Stimulated activated CD4-positive, alpha-beta T cell treated with anti-CD3 and anti-CD28 coated beads, TNF-alpha, amount 100 ng/mL, for 48 hours (primary cell): ENCODE measurements at regions not wholly inside any gene's neighbourhood (a gene's known extent, or its start where the extent isn't known, plus 50 kb on each side); places are given as distances from the start of the nearest gene placed in this dataset.

Experiments
- DNase-seq, 3 donors: peaks; one replicate each; pipeline ENCODE4 v3.0.0-alpha.2; 2020; ENCODE audit warnings: low read depth in 3 of 3

DNA sequence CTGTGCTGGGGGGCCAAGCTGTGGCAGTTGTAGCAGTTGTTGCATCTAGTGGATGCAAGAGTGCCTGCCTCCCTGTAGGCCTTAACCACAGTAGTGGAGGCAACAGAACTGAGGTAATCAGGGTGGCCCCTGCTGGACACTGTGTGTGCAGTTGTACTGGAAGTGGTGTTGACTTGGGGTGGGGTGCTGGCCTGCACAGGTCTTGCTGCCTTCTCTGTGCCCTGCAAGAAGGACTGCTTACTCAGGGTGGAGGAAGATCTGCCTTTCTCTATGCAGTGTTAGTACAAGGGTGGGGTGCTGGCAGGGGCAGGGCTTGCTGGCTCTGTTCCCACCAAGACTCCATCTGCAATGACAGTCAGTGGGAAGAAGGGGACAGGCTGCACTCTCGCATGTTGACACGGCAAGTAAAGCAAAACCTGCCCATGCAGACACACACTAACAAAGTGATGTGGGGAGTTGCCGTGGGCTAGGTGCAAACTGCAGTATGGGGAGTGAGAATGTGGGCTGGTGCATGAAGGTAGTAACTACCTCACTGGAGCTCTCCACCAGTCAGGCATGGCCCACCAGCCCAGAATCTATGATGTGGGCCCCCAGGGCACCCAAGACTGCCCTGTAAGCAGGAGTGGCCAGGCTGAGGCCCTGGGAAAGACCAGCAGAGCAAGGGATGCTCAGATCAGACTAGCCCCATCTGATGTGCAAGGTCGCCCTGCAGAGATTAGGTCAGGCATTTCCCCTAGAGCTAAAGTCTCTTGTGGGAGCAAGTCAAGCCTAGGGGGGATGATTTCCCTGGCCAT is 594.9 kb downstream of the TECRL start:
- DNase-seq: no peak

DNA sequence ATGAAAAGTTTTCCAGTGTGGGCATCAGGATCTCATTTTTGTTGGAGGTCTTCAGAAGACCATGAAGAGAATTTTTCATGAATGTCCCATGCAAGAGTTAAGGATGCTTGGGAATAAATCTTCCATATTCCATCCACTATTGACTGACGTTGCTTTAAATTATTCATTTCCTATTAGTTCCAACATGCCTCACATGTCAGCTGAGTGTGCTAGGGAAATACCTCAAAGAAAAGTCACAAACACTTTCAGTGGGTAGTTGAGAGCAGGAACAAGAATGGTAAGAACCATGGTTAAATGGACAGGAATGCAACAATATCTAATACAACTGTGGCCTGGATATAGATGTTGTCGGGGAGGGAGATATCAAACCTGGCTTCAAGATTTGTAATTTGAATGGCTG is 610.1 kb downstream of the TECRL start:
- no peak for DNase-seq

DNA sequence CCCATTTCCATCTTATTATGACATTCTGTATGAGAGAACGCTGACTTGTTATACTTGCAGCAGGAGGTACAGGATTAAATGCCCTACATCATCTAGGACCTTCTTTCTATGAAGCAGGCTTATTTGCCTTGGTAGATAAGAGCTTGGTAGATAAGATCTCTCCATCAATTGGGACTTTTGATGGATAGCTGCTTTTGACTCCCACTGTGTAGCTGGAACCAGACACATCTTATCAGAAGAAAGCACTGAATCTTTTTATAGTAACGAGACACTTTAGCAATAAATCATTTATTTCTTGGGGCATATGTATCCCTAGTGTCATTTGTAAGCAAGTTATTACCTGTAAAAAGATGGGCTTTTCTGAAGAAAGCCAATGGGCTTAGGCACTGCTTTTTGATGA is 613.9 kb downstream of the TECRL start:
- no peak for DNase-seq

DNA sequence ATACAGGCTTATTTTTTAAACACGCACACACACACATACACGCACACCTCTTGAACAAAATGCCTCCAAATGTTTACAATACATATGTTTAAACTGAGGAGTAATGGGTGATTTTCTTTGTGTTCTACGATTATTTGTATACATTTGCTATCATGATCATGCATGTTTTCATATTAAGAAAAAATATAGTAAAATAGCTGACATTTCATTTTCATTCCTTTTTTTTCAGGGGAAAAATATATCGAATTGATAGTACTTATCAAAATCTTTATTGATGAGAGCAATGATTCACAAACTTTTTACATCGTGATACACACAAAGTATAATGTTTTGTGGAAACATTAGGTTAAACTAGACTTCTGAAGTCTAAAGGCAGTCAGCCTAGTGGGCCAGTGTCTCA is 618.9 kb downstream of the TECRL start:
- no peak for DNase-seq

DNA sequence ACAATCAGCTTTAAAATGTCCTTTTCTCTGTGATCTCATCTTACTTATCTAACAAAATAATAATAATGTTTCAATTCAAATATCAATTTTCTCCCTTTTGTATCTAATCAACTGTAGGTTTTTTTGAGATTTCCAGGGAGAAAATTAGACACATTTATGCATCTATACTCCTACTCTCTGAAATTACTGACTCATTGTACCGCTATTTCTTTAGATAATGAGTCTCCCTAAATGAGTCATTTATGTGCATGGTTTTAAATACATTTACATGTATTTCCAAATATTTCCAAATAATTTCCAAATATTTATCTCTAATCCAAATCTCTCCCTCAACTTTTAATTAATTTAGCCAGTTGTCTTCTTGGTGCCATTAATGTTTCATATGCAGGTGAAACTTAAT is 621.0 kb downstream of the TECRL start:
- no peak for DNase-seq

DNA sequence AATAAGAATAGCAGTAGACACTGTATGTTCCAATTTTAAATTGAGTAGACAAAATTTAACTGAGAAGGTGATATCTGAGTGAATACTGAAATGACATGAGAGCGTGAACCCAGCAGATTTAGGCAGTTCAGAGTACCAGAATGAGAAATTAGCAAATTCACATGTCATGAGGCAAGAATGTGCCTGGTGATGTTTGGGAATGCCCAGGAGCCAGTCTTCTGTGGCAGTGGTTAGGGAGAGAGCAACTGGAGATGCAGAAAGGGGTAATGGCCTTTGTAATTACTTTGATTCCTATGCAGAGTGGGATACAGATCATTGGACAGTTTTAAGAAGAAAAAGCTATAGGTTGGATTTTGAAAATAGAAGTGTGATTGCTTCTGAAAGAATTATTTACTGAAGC is 621.9 kb downstream of the TECRL start:
- DNase-seq: no peak

DNA sequence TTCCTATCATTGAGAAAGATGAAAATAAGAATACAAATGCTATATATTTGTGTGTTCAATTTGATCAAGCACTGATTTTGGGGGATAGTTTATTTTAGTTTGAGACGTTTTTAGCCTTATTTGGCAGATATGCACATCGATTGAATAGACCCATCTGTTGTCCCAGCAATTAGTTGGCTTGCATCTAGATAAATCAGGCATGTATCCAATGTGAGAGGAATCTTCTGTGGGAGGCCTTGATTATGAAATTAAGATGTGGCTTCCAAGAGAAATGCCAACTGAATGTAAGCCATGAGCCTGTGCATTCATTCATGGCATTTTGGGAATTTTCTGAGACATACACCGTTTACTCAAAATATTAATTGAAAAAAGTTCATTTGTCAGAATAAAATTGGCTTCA is 623.1 kb downstream of the TECRL start:
- no peak for DNase-seq

DNA sequence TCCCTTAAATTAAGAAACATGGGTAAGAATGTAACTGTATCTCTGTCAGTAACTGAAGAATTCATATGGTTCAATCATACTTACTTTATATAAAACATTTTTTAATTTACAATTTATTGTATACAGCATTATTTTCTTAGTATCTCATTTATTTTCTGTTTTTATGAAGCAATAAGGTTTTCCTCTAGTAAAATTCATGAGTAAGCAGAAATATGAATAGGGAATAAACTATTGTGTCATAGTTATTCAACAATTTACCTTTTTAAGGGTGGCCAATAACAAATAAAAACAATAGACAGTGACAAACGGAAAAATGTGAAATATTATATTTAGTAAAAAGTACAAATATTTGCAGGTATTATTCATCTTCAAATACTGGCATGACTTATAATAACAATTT is 624.4 kb downstream of the TECRL start:
- DNase-seq: no peak

DNA sequence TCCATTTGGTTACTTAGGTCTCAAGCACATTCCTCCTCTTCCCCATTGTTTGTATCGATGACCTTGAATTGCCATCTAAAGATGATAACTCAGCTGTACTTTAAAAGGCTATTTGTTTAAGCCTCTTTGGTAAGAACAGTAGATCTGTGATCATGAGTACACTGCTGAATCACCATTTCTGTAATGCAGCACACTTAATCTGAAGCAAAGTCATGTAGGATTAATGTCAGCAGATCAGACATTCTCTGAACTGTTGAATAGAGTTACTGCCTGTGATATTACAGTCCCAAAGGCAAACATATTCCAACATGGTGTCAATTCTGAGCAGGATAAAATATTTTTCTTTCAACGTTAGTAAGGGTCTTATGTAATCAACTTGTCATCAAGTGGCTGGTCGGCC is 631.6 kb downstream of the TECRL start:
- DNase-seq: no peak

DNA sequence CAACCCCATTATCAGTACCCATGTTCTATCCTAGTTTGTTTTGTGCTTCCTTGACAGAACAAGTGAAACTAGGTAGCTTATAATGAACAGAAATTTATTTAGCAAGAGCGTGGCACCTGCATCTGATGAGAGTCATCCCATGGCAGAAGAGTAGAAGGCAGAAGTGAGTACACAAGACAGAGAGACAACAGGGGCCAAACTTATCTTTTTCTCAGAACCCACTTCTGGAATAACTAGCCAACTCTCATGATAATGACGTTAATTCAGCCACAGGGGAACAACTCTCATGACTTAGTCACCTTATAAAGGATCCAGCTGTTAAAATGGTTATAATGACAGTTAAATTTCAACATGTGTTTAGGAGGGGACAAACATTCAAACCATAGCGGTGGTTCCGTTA is 644.9 kb downstream of the TECRL start:
- no peak for DNase-seq

DNA sequence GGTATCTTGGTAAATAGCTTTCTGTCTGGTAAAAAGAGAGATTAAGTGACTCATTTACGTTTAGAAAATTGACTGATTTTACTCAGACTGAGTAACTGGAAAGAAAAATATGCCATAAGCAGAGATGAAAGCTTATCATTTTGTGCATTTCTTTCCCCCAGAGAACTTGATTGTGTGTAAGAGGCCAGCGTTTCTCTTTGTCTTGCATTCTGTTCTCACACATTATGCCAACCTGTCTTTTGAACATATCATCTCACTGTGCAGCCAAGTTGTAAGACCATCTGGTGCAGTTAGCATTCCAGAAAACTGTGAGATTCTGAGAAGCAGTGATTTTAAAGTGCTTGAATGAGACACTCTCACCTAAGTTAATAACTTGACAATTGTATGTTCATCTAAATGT is 651.3 kb downstream of the TECRL start:
- no peak for DNase-seq

DNA sequence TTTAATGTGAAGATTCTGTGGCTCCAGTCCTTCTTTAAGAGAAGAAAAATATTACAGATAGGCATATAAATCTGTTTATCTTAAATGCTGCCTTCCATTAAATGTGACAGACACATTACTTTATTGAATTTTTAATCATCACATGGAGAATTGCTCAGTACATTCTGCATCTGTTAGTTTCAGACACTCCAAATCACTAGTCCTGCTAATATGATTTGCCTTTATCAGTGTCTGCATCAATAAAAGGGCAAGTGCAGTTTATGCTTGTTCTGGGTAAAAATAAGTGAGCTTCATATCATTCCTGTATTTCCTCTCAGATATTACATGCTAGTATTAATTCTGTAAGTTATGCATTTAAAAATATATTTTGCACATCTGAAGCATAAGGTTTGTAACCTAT is 666.4 kb downstream of the TECRL start:
- no peak for DNase-seq

DNA sequence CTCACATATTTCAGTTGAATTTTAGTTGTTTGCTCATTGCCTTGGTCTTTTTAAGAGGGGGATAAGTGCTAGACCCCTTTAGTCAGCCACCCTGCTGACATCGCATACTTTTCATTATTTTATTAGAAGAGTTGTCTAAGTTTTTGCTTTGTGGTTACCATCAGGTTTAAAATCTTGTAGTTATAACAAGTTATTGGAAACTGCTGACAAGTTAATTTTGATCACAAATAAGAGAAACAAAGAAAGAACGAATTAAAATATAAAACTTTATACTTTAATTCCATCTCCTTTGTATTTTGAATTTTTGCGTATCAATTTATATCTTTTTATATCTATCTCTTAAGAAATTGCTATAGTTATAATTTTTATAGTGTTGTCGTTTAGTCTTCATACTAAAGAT is 679.7 kb downstream of the TECRL start:
- no peak for DNase-seq

DNA sequence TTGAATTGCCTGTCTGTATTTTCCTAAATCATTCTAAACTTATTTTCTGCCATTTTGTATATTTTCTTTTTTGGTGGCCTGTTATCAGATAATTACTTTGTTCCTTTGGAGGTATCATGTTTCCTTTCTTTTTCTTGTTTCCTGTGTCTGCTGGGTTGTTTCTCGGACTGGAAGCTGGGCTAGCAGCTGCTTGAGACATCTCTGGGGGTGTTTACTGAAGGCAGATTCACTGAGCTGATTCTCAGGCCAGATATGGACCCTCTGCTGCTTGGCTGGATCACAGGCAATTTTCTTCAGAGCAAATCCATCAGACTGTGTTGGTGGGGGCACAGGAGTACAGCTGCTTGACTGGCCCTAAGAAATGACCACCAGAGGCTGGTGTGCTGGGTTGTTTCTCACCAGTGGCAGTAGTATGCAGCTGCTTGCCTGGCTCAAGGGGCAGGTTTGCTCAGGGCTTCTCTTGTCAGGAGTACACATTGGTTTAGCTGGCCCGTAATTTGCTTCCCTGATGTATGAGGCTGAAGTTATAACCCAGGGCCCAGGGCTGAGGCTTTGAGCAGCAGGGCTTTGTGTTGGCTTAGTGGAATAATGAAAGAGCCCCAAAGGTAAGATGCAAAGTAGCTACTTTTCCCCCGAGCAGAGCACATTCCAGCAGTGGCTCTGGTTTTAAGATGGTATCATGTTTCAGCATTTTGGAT is 680.6 kb downstream of the TECRL start:
- no peak for DNase-seq

DNA sequence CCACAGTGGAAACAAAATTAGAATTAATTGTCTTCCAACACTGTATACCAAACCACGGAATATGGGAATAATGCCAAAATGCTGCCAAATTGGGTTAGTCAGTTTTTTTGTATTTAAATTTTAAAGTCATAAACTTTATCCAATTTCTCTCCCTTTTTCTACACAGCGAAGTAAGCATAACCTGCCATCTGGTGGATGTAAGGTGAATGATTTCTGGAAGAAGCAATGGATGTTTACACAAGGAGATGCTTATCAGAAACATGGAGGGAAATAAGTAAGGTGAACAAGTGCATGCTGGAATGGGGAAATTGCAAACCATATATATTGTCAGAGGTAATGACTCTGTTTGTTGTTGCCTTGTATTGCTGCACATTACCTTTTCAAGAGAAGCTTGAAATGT is 691.9 kb downstream of the TECRL start:
- DNase-seq: no peak

DNA sequence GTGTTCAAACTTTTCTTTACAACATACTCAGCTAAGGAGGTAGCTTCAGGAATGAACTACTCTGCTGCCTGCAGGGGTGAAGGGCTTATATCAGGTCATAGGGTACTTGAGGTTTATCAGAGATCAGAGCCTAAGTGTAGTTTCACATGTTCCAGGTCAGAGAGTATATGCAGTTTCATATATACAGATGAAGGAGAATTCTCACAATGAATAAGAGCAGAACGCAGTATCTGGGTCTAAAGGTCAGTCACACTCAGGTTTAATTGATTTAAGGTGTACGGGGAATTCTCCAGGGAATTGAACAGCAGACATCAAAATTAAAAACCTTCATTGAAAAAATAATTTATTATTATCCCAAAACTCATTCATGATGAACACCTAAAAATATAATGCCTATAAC is 700.6 kb downstream of the TECRL start:
- DNase-seq: no peak

DNA sequence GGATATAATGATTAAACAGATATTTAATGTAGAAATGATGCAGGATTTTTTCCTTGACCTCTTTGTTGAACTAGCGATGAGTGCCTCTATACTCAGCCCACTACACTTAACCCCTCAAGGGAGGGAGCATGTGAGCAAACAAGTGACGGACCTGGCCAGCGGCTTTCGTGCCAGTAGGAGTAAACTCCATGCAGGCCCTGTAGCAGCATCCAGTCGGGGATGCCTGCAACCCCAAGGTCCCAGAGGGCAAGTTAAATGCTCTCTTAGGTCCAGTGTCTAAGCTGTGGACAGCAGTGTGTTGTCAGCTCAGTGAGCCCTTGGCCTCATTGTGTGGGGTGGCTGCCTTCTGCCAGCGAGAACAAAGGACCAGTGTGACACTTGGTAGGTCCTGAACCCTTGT is 708.7 kb downstream of the TECRL start:
- no peak for DNase-seq

DNA sequence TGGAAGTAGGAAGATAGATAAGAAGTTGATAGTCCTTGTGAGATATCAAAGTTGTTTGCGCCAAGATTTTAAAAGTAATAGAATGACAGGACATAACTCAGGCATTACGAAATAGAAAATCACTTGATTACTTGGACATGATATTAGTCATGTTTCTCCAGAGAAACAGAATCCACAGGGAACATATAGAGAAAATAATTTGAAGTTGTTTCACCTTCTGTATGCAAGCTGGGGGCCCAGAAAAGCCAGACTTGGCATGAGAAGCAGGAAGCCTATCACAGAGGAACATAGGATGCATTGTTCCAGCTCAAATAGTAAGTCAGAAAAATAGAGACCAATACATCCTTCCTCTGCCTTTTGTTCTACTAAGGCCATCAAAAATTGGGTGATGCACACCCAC is 715.9 kb downstream of the TECRL start:
- no peak for DNase-seq

DNA sequence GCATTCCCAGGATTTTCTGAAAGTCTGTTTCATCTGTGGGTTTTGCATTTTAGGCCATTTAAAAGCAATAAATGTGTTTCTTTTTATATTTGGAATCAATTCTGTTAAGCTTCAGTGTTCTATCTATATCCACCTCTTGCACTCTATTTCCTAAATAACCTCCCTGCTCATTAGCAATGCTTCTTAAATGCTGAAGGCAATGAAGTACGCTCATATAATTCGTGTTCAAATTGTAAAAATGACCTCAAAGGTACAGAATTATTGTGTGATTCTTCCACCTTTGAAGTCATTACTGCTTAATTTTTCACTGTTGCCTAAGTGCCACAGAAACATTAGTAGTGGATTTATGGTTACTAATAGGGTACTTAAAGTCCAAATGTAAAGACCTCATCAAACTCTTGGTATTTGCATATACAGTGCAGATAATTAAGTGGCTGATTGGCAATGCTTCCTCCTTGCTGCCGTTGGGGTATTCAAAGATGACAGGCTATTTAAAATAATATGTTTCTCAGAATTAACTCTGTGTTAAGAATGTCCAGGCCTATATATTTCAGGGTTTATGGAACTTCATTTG is 730.8 kb downstream of the TECRL start:
- DNase-seq: no peak

DNA sequence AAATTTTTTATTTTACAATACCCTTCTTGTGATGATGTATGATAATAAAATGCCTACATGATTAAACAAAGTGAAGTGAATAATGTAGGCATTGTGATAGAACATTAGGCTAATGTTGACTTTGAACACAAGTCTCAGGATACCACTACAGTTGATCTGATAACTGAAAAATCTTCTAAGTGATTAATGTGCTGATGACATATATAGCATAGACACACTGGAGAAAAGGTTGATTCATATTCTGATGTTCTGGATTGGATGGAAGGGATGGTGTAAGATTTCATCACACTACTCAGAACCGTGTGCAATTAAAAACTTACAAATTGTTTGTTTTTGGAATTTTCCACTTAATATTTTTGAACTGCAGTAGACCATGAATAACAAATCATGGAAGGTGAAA is 738.5 kb downstream of the TECRL start:
- DNase-seq: no peak

DNA sequence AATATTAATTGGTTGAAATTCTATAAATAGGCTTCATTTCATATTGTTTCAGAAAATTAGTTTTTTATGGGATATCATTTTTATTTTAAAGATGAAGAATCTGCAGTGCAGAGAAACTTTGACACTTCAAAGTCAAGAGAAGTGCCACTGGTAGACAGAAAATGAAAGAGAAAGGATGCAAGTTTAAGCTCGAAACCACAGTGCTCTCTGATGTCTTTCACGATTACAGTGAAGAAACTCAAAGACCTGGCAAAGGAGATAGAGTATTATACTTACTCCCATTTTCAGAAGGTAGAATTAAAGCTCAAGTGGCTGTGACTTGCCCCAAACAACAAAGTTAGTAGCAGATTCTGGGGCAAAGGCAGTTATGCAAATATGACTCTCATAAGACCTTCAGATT is 745.4 kb downstream of the TECRL start:
- no peak for DNase-seq

DNA sequence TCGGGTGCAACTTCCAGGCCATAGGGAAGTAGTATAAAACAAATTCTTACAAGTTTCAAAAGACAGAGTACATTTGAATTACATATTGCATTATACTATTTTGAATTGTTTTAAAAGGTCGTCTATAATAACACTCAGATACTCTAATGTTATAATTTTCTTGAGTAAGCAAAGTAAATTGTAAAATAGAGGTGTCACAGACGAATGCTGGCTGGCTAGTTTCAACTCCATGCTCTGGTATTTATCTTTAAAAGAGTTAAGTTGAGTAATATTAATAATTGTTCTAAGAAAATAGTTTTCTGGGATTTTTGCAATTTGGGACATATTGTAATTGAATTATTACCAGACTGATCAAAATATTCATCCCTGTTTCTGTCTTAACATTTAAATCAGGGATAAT is 764.9 kb downstream of the TECRL start:
- no peak for DNase-seq

DNA sequence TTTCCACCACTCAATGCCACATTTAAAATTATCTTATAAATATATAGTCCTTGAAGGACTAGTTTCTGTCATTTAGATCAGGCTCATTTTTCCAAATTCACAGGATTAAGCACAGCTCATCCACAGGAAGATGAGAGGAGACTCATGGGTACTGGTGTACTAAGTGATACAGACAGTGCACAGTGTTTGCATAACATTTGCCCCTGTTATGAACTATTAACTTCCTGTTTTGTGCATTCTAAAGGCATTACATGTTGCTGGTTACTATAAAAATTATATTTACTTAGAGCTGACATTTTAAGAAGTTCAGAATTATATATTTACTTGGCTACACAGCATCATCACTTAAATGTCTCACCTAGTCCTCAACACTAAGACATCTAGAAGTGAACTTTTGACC is 772.0 kb downstream of the TECRL start:
- no peak for DNase-seq
